H9 (cell line): ENCODE measurements at regions not wholly inside any gene's neighbourhood (a gene's known extent, or its start where the extent isn't known, plus 50 kb on each side); places are given as distances from the start of the nearest gene placed in this dataset.

Experiments
- DNase-seq: peaks from one replicate; pipeline ENCODE4 v3.0.0-alpha.2; 2017
- H2AFZ ChIP-seq: one replicate; pipeline ENCODE4 v1.6.1; 2013; ENCODE audit warnings: mild to moderate bottlenecking, low read length, control low read depth, moderate library complexity
- H2AK5ac ChIP-seq: 2 replicates; pipeline ENCODE4 v1.6.1; 2013; ENCODE audit warnings: low read length, control low read depth, mixed read lengths; ENCODE audit not compliant: insufficient read length
- H2BK120ac ChIP-seq: one replicate; pipeline ENCODE4 v1.6.1; 2013; ENCODE audit warnings: low read depth, mild to moderate bottlenecking, low read length, control low read depth, inconsistent platforms; ENCODE audit not compliant: poor library complexity, severe bottlenecking
- H2BK12ac ChIP-seq: 2 replicates; pipeline ENCODE4 v1.6.1; 2013; ENCODE audit warnings: low read length, control low read depth, mixed read lengths, low read depth; ENCODE audit not compliant: insufficient read length
- H2BK15ac ChIP-seq: 2 replicates; pipeline ENCODE4 v1.6.1; 2013; ENCODE audit warnings: low read depth, low read length, control low read depth
- H2BK20ac ChIP-seq: one replicate; pipeline ENCODE4 v1.6.1; 2013; ENCODE audit warnings: low read depth, mild to moderate bottlenecking, low read length, control low read depth, inconsistent platforms; ENCODE audit not compliant: poor library complexity, severe bottlenecking
- H2BK5ac ChIP-seq: 2 replicates; pipeline ENCODE4 v1.6.1; 2013; ENCODE audit warnings: low read length, control low read depth, mixed read lengths; ENCODE audit not compliant: insufficient read length
- H3K14ac ChIP-seq: 2 replicates; pipeline ENCODE4 v1.6.1; 2013; ENCODE audit warnings: low read length, control low read depth; ENCODE audit not compliant: insufficient read depth
- H3K18ac ChIP-seq: 2 replicates; pipeline ENCODE4 v1.6.1; 2013; ENCODE audit warnings: low read depth, mild to moderate bottlenecking, mixed read lengths, low read length, control low read depth; ENCODE audit not compliant: insufficient read length
- H3K23ac ChIP-seq: 2 replicates; pipeline ENCODE4 v1.6.1; 2013; ENCODE audit warnings: low read length, control low read depth, mixed read lengths, low read depth; ENCODE audit not compliant: insufficient read length
- H3K23me2 ChIP-seq: 2 replicates; pipeline ENCODE4 v1.6.1; 2013; ENCODE audit warnings: low read depth, mild to moderate bottlenecking, mixed read lengths, low read length, control low read depth; ENCODE audit not compliant: insufficient read length, poor library complexity, severe bottlenecking
- H3K27ac ChIP-seq: 2 replicates; pipeline ENCODE4 v1.5.1; 2013; ENCODE audit warnings: low read length, control low read depth, mixed read lengths, low read depth; ENCODE audit not compliant: insufficient read length
- H3K27me3 ChIP-seq: 2 replicates; pipeline ENCODE4 v1.6.1; 2013; ENCODE audit warnings: low read length, control low read depth, inconsistent platforms; ENCODE audit not compliant: insufficient read depth
- H3K4ac ChIP-seq: 2 replicates; pipeline ENCODE4 v1.6.1; 2013; ENCODE audit warnings: low read depth, mild to moderate bottlenecking, control low read depth, inconsistent platforms, low read length, moderate library complexity
- H3K4me1 ChIP-seq: 2 replicates; pipeline ENCODE4 v1.6.1; 2013; ENCODE audit warnings: low read length, control low read depth, inconsistent platforms; ENCODE audit not compliant: insufficient read depth
- H3K4me2 ChIP-seq: 2 replicates; pipeline ENCODE4 v1.6.1; 2013; ENCODE audit warnings: low read length, control low read depth, mixed read lengths; ENCODE audit not compliant: insufficient read length, insufficient read depth
- H3K56ac ChIP-seq: 2 replicates; pipeline ENCODE4 v1.6.1; 2013; ENCODE audit warnings: low read depth, mild to moderate bottlenecking, mixed read lengths, low read length, control low read depth; ENCODE audit not compliant: insufficient read length
- H3K79me1 ChIP-seq: 2 replicates; pipeline ENCODE4 v1.6.1; 2013; ENCODE audit warnings: low read depth, mild to moderate bottlenecking, moderate library complexity, low read length, control low read depth, inconsistent platforms; ENCODE audit not compliant: insufficient read depth, poor library complexity, severe bottlenecking
- H3K79me2 ChIP-seq: 2 replicates; pipeline ENCODE4 v1.6.1; 2013; ENCODE audit warnings: low read length, control low read depth, inconsistent platforms; ENCODE audit not compliant: insufficient read depth
- H3K9ac ChIP-seq: 2 replicates; pipeline ENCODE4 v1.6.1; 2013; ENCODE audit warnings: low read length, control low read depth, mixed read lengths; ENCODE audit not compliant: insufficient read length; ENCODE audit errors: extremely low read depth
- H3K9me3 ChIP-seq: one replicate; pipeline ENCODE4 v1.6.1; 2013; ENCODE audit warnings: low read depth, low read length, inconsistent platforms; ENCODE audit not compliant: control insufficient read depth
- H3T11ph ChIP-seq: one replicate; pipeline ENCODE4 v1.6.1; 2013; ENCODE audit warnings: mild to moderate bottlenecking, low read length, control low read depth, inconsistent platforms
- H4K20me1 ChIP-seq: one replicate; pipeline ENCODE4 v1.6.1; 2013; ENCODE audit not compliant: control insufficient read depth, insufficient read length, insufficient read depth
- H4K5ac ChIP-seq: 2 replicates; pipeline ENCODE4 v1.6.1; 2013; ENCODE audit warnings: low read depth, mild to moderate bottlenecking, mixed read lengths, low read length, control low read depth; ENCODE audit not compliant: insufficient read length
- H4K8ac ChIP-seq: replicated peaks from 2 replicates; pipeline ENCODE4 v1.6.1; 2013; ENCODE audit warnings: low read length, control low read depth, mixed read lengths, low read depth; ENCODE audit not compliant: insufficient read length
- H4K91ac ChIP-seq: 2 replicates; pipeline ENCODE4 v1.6.1; 2013; ENCODE audit warnings: low read depth, mild to moderate bottlenecking, moderate library complexity, mixed read lengths, low read length, control low read depth; ENCODE audit not compliant: insufficient read length
- H3K27ac Mint-ChIP-seq, 3 experiments: 2 replicates in 2 of 3; 3 replicates in 1 of 3; pipeline ENCODE4 v1.8.0; 2020 to 2021; ENCODE audit warnings: mixed read lengths in 3 of 3, mild to moderate bottlenecking in 1 of 3, moderate library complexity in 1 of 3
- H3K27me3 Mint-ChIP-seq: 2 replicates; pipeline ENCODE4 v1.8.0; 2021; ENCODE audit warnings: low read depth, mild to moderate bottlenecking, moderate library complexity, mixed read lengths
- H3K36me3 Mint-ChIP-seq, 3 experiments: 2 replicates in 2 of 3; 3 replicates in 1 of 3; pipeline ENCODE4 v1.8.0; 2020 to 2021; ENCODE audit warnings: low read depth in 3 of 3, mixed read lengths in 3 of 3; ENCODE audit not compliant: insufficient read depth in 1 of 3
- H3K4me1 Mint-ChIP-seq, 2 experiments: 2 replicates each; pipeline ENCODE4 v1.8.0; 2020; ENCODE audit warnings: mixed read lengths in 2 of 2
- H3K4me3 Mint-ChIP-seq, 2 experiments: 2 replicates in 1 of 2; 3 replicates in 1 of 2; pipeline ENCODE4 v1.8.0; 2020 to 2021; ENCODE audit warnings: mild to moderate bottlenecking in 2 of 2, mixed read lengths in 2 of 2, moderate library complexity in 1 of 2
- H3K9me3 Mint-ChIP-seq, 2 experiments: 2 replicates in 1 of 2; 3 replicates in 1 of 2; pipeline ENCODE4 v1.8.0; 2020; ENCODE audit warnings: mild to moderate bottlenecking in 2 of 2, mixed read lengths in 2 of 2, moderate library complexity in 1 of 2
- TF ChIP-seq, protein P1 (sequence below): fragments of 200-600 bp; sonication (generic); conservative IDR thresholded peaks from 3 replicates; pipeline ENCODE4 v1.8.0; 2021; ENCODE audit warnings: antibody characterized with exemption, mild to moderate bottlenecking

DNA sequence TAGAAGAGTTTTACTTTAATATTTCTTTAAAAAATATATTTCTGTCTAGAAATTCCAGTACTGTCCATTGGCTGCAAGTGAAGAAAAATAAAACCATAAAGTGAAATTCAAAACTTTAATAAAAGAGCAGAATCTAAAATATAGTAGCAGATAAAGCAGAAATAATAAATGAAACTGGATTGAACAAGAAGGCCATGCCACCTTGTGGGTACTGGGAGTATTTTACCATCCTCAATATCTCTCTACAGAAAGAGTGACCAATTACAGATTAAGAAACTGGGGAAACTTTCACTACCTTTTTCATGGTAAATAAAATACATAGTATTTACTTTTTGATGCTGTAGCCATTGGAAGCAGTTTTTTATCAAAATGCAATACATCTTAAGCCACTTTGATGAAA is 220.5 kb downstream of the BCAT1 start:
- H3K4me2 ChIP-seq: no peak overlapping the region
- no peaks in the 10 kb centered on the region for H4K20me1 ChIP-seq
- Mint-ChIP-seq H3K27ac (no peak overlapping the region), H3K36me3 (no peaks in the 10 kb centered on the region), H3K4me1 (peaks cover 0 to 2% of the 10 kb centered on the region in 2 experiments; a peak in 1 of 4 replicates), H3K4me3 (no peak overlapping the region), H3K9me3 (peaks cover 0 to 2% of the 10 kb centered on the region in 2 experiments; a peak in 2 of 5 replicates), H3K27me3 (no peaks in the 10 kb centered on the region)
- no peak overlapping the region for H2BK120ac ChIP-seq
- no peaks in the 10 kb centered on the region for H3K79me2 ChIP-seq
- H2BK15ac ChIP-seq: no peak overlapping the region
- H2AFZ ChIP-seq: no peak overlapping the region
- no peaks in the 10 kb centered on the region for H3K79me1 ChIP-seq
- TF ChIP-seq, protein P1, sequence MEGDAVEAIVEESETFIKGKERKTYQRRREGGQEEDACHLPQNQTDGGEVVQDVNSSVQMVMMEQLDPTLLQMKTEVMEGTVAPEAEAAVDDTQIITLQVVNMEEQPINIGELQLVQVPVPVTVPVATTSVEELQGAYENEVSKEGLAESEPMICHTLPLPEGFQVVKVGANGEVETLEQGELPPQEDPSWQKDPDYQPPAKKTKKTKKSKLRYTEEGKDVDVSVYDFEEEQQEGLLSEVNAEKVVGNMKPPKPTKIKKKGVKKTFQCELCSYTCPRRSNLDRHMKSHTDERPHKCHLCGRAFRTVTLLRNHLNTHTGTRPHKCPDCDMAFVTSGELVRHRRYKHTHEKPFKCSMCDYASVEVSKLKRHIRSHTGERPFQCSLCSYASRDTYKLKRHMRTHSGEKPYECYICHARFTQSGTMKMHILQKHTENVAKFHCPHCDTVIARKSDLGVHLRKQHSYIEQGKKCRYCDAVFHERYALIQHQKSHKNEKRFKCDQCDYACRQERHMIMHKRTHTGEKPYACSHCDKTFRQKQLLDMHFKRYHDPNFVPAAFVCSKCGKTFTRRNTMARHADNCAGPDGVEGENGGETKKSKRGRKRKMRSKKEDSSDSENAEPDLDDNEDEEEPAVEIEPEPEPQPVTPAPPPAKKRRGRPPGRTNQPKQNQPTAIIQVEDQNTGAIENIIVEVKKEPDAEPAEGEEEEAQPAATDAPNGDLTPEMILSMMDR: peak; percentile 74
- H3K4ac ChIP-seq: no peak overlapping the region
- no peak overlapping the region for H3K27ac ChIP-seq
- H3K23ac ChIP-seq: no peak overlapping the region
- no peak overlapping the region for H3K9ac ChIP-seq
- H2BK12ac ChIP-seq: no peak overlapping the region
- no peak overlapping the region for H3K56ac ChIP-seq
- H2BK20ac ChIP-seq: no peak overlapping the region
- H3K23me2 ChIP-seq: no peaks in the 10 kb centered on the region
- no peak overlapping the region for H3T11ph ChIP-seq
- DNase-seq: no peak
- H3K14ac ChIP-seq: no peak overlapping the region
- no peak overlapping the region for H4K8ac ChIP-seq
- H3K9me3 ChIP-seq: no peaks in the 10 kb centered on the region
- H3K18ac ChIP-seq: no peak overlapping the region
- H4K5ac ChIP-seq: no peak overlapping the region
- H2AK5ac ChIP-seq: no peak overlapping the region
- H2BK5ac ChIP-seq: no peak overlapping the region
- H4K91ac ChIP-seq: no peak overlapping the region
- H3K27me3 ChIP-seq: no peaks in the 10 kb centered on the region
- H3K4me1 ChIP-seq: no peaks in the 10 kb centered on the region
